ENCODE measurements at regions not wholly inside any gene's neighbourhood (a gene's known extent, or its start where the extent isn't known, plus 50 kb on each side); places are given as distances from the start of the nearest gene placed in this dataset.
"Not testable (repeated sequence)": the region's sequence is repeated elsewhere in the genome, so short reads cannot be mapped to it uniquely, and the experiment has no call there.

GRCh38 chrX:112923381-112923780 lies 82.8 kb upstream of the AMOT start:
- not testable (repeated sequence) for H3K36me3 ChIP-seq (replicated peaks in 1 of 2; ENCODE audit: control insufficient read depth in 2 of 2, insufficient read depth in 2 of 2, low read length in 2 of 2); H2BK12ac ChIP-seq (ENCODE audit: low read length); H3K9ac ChIP-seq (ENCODE audit: low read depth, low read length, poor library complexity); H4K8ac ChIP-seq (ENCODE audit: low read depth, low read length); H3K27me3 ChIP-seq (ENCODE audit: control insufficient read depth in 3 of 3, insufficient read depth in 3 of 3, low read depth in 1 of 3, low read length in 3 of 3); H3K4me2 ChIP-seq (ENCODE audit: insufficient read depth, low read length, poor library complexity, severe bottlenecking); H3K14ac ChIP-seq (ENCODE audit: low read length); H3K23ac ChIP-seq (ENCODE audit: low read depth, low read length, poor library complexity); H3K4ac ChIP-seq (ENCODE audit: low read length); H4K91ac ChIP-seq (ENCODE audit: low read depth, low read length, poor library complexity); H2AK5ac ChIP-seq (ENCODE audit: low read depth, low read length); H3K4me3 ChIP-seq (ENCODE audit: low read length in 2 of 2); H3K18ac ChIP-seq (ENCODE audit: low read length); H3K9me3 ChIP-seq (replicated peaks in 1 of 2; ENCODE audit: control insufficient read depth in 2 of 2, insufficient read depth in 1 of 2, low read depth in 1 of 2, low read length in 2 of 2); H3K4me1 ChIP-seq (ENCODE audit: control insufficient read depth in 2 of 2, insufficient read depth in 1 of 2, low read depth in 1 of 2, low read length in 2 of 2); DNase-seq (ENCODE audit: low spot score); H3K27ac ChIP-seq (replicated peaks; ENCODE audit: low read length); H2BK15ac ChIP-seq (ENCODE audit: low read length); H3K79me1 ChIP-seq (ENCODE audit: low read depth, low read length); H2BK5ac ChIP-seq (ENCODE audit: low read length); H2AFZ ChIP-seq (ENCODE audit: low read length); H2BK120ac ChIP-seq (ENCODE audit: low read depth, low read length)
- WGBS, 2 donors (ENCODE audit: extremely low coverage in 2 of 2, insufficient read length in 2 of 2, insufficient replicate concordance in 1 of 2) = no CpG with 5 or more reads among the region's 1 CpG

GRCh38 chrX:112913807-112914206 lies 73.2 kb upstream of the AMOT start:
- Histone ChIP-seq H2AFZ (ENCODE audit: low read length) (no peak overlapping the region), H3K4me1 (ENCODE audit: control insufficient read depth in 2 of 2, insufficient read depth in 1 of 2, low read depth in 1 of 2, low read length in 2 of 2) (no peaks in the 10 kb centered on the region), H2BK120ac (ENCODE audit: low read depth, low read length) (no peak overlapping the region), H3K4ac (ENCODE audit: low read length) (no peak overlapping the region), H3K4me2 (ENCODE audit: insufficient read depth, low read length, poor library complexity, severe bottlenecking) (no peak overlapping the region), H3K14ac (ENCODE audit: low read length) (no peak overlapping the region), H3K9ac (ENCODE audit: low read depth, low read length, poor library complexity) (no peak overlapping the region), H2BK12ac (ENCODE audit: low read length) (no peak overlapping the region), H3K36me3 (replicated peaks in 1 of 2; ENCODE audit: control insufficient read depth in 2 of 2, insufficient read depth in 2 of 2, low read length in 2 of 2) (no peaks in the 10 kb centered on the region), H3K79me1 (ENCODE audit: low read depth, low read length) (no peaks in the 10 kb centered on the region), H2AK5ac (ENCODE audit: low read depth, low read length) (no peak overlapping the region), H4K91ac (ENCODE audit: low read depth, low read length, poor library complexity) (no peak overlapping the region), H3K4me3 (ENCODE audit: low read length in 2 of 2) (no peak overlapping the region), H3K27me3 (ENCODE audit: control insufficient read depth in 3 of 3, insufficient read depth in 3 of 3, low read depth in 1 of 3, low read length in 3 of 3) (no peaks in the 10 kb centered on the region), H2BK5ac (ENCODE audit: low read length) (no peak overlapping the region), H2BK15ac (ENCODE audit: low read length) (no peak overlapping the region), H3K9me3 (replicated peaks in 1 of 2; ENCODE audit: control insufficient read depth in 2 of 2, insufficient read depth in 1 of 2, low read depth in 1 of 2, low read length in 2 of 2) (no peaks in the 10 kb centered on the region), H3K27ac (replicated peaks; ENCODE audit: low read length) (no peak overlapping the region), H4K8ac (ENCODE audit: low read depth, low read length) (no peak overlapping the region), H3K18ac (ENCODE audit: low read length) (no peak overlapping the region), H3K23ac (ENCODE audit: low read depth, low read length, poor library complexity) (no peak overlapping the region)
- DNase-seq (ENCODE audit: low spot score) = no peak

DNA sequence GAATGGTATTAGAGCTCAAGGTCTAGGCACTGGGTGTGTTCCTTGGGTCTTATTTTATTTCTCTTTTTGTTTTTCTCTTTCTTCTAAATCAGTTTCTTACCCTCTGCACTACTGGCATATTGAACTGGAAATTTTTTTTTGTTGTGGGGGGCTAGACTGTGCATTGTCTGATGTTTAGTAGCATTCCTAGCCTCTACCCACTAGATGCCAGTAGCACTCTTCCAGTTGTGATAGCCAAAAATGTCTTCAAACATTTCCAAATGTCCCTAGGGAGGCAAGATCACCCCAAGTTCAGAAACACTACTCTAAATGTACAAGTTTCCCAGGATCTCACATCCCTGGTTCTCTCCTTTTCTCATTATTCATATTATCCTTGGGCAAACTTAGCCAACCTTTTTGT lies 69.8 kb upstream of the AMOT start:
- no peak for DNase-seq (ENCODE audit: low spot score)
- H3K23ac ChIP-seq (ENCODE audit: low read depth, low read length, poor library complexity) = no peak overlapping the region
- H3K27me3 ChIP-seq (ENCODE audit: control insufficient read depth in 3 of 3, insufficient read depth in 3 of 3, low read depth in 1 of 3, low read length in 3 of 3) = no peaks in the 10 kb centered on the region
- H4K91ac ChIP-seq (ENCODE audit: low read depth, low read length, poor library complexity) = no peak overlapping the region
- no peak overlapping the region for H3K9ac ChIP-seq (ENCODE audit: low read depth, low read length, poor library complexity)
- no peak overlapping the region for H3K4me2 ChIP-seq (ENCODE audit: insufficient read depth, low read length, poor library complexity, severe bottlenecking)
- no peak overlapping the region for H3K27ac ChIP-seq (replicated peaks; ENCODE audit: low read length)
- no peak overlapping the region for H3K18ac ChIP-seq (ENCODE audit: low read length)
- no peak overlapping the region for H3K4ac ChIP-seq (ENCODE audit: low read length)
- no peak overlapping the region for H2BK5ac ChIP-seq (ENCODE audit: low read length)
- no peak overlapping the region for H3K4me3 ChIP-seq (ENCODE audit: low read length in 2 of 2)
- no peaks in the 10 kb centered on the region for H3K79me1 ChIP-seq (ENCODE audit: low read depth, low read length)
- H3K36me3 ChIP-seq (replicated peaks in 1 of 2; ENCODE audit: control insufficient read depth in 2 of 2, insufficient read depth in 2 of 2, low read length in 2 of 2) = no peaks in the 10 kb centered on the region
- no peak overlapping the region for H2BK15ac ChIP-seq (ENCODE audit: low read length)
- no peak overlapping the region for H2BK12ac ChIP-seq (ENCODE audit: low read length)
- H2BK120ac ChIP-seq (ENCODE audit: low read depth, low read length) = no peak overlapping the region
- H2AFZ ChIP-seq (ENCODE audit: low read length) = no peak overlapping the region
- H3K9me3 ChIP-seq (replicated peaks in 1 of 2; ENCODE audit: control insufficient read depth in 2 of 2, insufficient read depth in 1 of 2, low read depth in 1 of 2, low read length in 2 of 2) = no peaks in the 10 kb centered on the region
- H3K14ac ChIP-seq (ENCODE audit: low read length) = no peak overlapping the region
- H2AK5ac ChIP-seq (ENCODE audit: low read depth, low read length) = no peak overlapping the region
- H4K8ac ChIP-seq (ENCODE audit: low read depth, low read length) = no peak overlapping the region
- H3K4me1 ChIP-seq (ENCODE audit: control insufficient read depth in 2 of 2, insufficient read depth in 1 of 2, low read depth in 1 of 2, low read length in 2 of 2) = no peaks in the 10 kb centered on the region

GRCh38 chrX:112901869-112902725 lies 61.5 kb upstream of the AMOT start:
- Histone ChIP-seq H3K18ac (ENCODE audit: low read length) (no peak overlapping the region), H3K27me3 (ENCODE audit: control insufficient read depth in 3 of 3, insufficient read depth in 3 of 3, low read depth in 1 of 3, low read length in 3 of 3) (no peaks in the 10 kb centered on the region), H3K9ac (ENCODE audit: low read depth, low read length, poor library complexity) (no peak overlapping the region), H3K14ac (ENCODE audit: low read length) (no peak overlapping the region), H3K23ac (ENCODE audit: low read depth, low read length, poor library complexity) (no peak overlapping the region), H3K4me3 (ENCODE audit: low read length in 2 of 2) (no peak overlapping the region), H3K36me3 (replicated peaks in 1 of 2; ENCODE audit: control insufficient read depth in 2 of 2, insufficient read depth in 2 of 2, low read length in 2 of 2) (no peaks in the 10 kb centered on the region), H3K4ac (ENCODE audit: low read length) (no peak overlapping the region), H3K79me1 (ENCODE audit: low read depth, low read length) (no peaks in the 10 kb centered on the region), H4K8ac (ENCODE audit: low read depth, low read length) (no peak overlapping the region), H3K9me3 (replicated peaks in 1 of 2; ENCODE audit: control insufficient read depth in 2 of 2, insufficient read depth in 1 of 2, low read depth in 1 of 2, low read length in 2 of 2) (no peaks in the 10 kb centered on the region), H3K4me2 (ENCODE audit: insufficient read depth, low read length, poor library complexity, severe bottlenecking) (no peak overlapping the region), H2BK120ac (ENCODE audit: low read depth, low read length) (no peak overlapping the region), H2AFZ (ENCODE audit: low read length) (no peak overlapping the region), H2BK15ac (ENCODE audit: low read length) (no peak overlapping the region), H4K91ac (ENCODE audit: low read depth, low read length, poor library complexity) (no peak overlapping the region), H2BK5ac (ENCODE audit: low read length) (no peak overlapping the region), H2AK5ac (ENCODE audit: low read depth, low read length) (no peak overlapping the region), H3K27ac (replicated peaks; ENCODE audit: low read length) (no peak overlapping the region), H2BK12ac (ENCODE audit: low read length) (no peak overlapping the region), H3K4me1 (ENCODE audit: control insufficient read depth in 2 of 2, insufficient read depth in 1 of 2, low read depth in 1 of 2, low read length in 2 of 2) (no peaks in the 10 kb centered on the region)
- WGBS, 2 donors (ENCODE audit: extremely low coverage in 2 of 2, insufficient read length in 2 of 2, insufficient replicate concordance in 1 of 2) = no CpG with 5 or more reads among the region's 3 CpGs
- no peak for DNase-seq (ENCODE audit: low spot score)

Measured in neuronal stem cell (in vitro differentiated cells).